K562 (cell line): ENCODE measurements at regions not wholly inside any gene's neighbourhood (a gene's known extent, or its start where the extent isn't known, plus 50 kb on each side); places are given as distances from the start of the nearest gene placed in this dataset.

Source experiments
- ATAC-seq: fragments of 200-7000 bp; cut with Tn5 transposase; 3 replicates; pipeline ENCODE4 v1.9.1; 2020; ENCODE audit warnings: moderate library complexity
- BruUV-seq: library from RNA; stranded (reverse); fragments of 400-500 nt; replicated peaks from 2 replicates; lab custom pipeline; 2021; lab: Mats Ljungman, UMichigan
- CTCF ChIA-PET: fragments of 300-600 bp; formaldehyde crosslinking; extraction: SDS; loops from one replicate; lab custom pipeline; 2021; ENCODE audit warnings: low intra/inter-chr PET ratio; lab: Yijun Ruan, JAX
- POLR2A ChIA-PET: fragments of 300-600, 350-650 bp; sonication (Branson Sonifier 250); formaldehyde crosslinking; extraction: SDS; loops from one replicate; lab custom pipeline; 2021; ENCODE audit warnings: antibody characterized with exemption, inconsistent platforms; lab: Yijun Ruan, JAX
- DNase-seq, 4 experiments: peaks; one replicate each; pipeline versions ENCODE4 v3.0.0 to v3.0.0-alpha.2; 2011 to 2018; ENCODE audit warnings: low spot score in 3 of 4, mixed read lengths in 3 of 4; ENCODE audit errors: extremely low read depth in 1 of 4
- FAIRE-seq: peaks from 2 replicates; lab custom pipeline; 2011; peaks lifted over from hg19 to GRCh38; lab: Jason Lieb, UNC
- H2AFZ ChIP-seq: 2 replicates; pipeline ENCODE4 v1.6.0; 2011; ENCODE audit warnings: low read depth, low read length, control low read depth, inconsistent platforms
- H3K27ac ChIP-seq: fragments of 200-600 bp; 3 replicates; pipeline ENCODE4 v1.8.0; 2011; ENCODE audit warnings: low read depth, mild to moderate bottlenecking, control low read depth, inconsistent platforms, low read length, moderate library complexity, mixed read lengths; ENCODE audit errors: extremely low read depth
- H3K27me3 ChIP-seq, 2 experiments: fragments of 300-600 bp in 1 of 2; 2 replicates in 1 of 2; 3 replicates in 1 of 2; pipeline versions ENCODE4 v1.6.0 to v1.8.0; 2011; ENCODE audit warnings: inconsistent platforms in 2 of 2, low read length in 2 of 2, mild to moderate bottlenecking in 1 of 2, mixed read lengths in 1 of 2, moderate library complexity in 1 of 2; ENCODE audit not compliant: control insufficient read depth in 2 of 2, insufficient read depth in 2 of 2
- H3K36me3 ChIP-seq: fragments of 300-600 bp; 3 replicates; pipeline ENCODE4 v1.8.0; 2011; ENCODE audit warnings: mild to moderate bottlenecking, low read length, inconsistent platforms; ENCODE audit not compliant: control insufficient read depth, insufficient read depth
- H3K4me1 ChIP-seq, 2 experiments: fragments of 200-600 bp in 1 of 2; replicated peaks in 1 of 2; 2 replicates in 1 of 2; 3 replicates in 1 of 2; pipeline versions ENCODE4 v1.5.1 to v1.8.0; 2011; ENCODE audit warnings: inconsistent platforms in 2 of 2, low read length in 2 of 2, mild to moderate bottlenecking in 1 of 2, mixed read lengths in 1 of 2, moderate library complexity in 1 of 2; ENCODE audit not compliant: control insufficient read depth in 2 of 2, insufficient read depth in 2 of 2
- H3K4me2 ChIP-seq: 2 replicates; pipeline ENCODE4 v1.6.1; 2011; ENCODE audit warnings: low read length, control low read depth, inconsistent platforms, mixed read lengths; ENCODE audit not compliant: insufficient read depth
- H3K4me3 ChIP-seq: fragments of 200-600 bp; sonication (generic), shearing (Covaris generic); 2 replicates; pipeline ENCODE4 v1.5.1; 2016; ENCODE audit warnings: control low read depth, inconsistent platforms
- H3K79me2 ChIP-seq: fragments of 200-600 bp; 3 replicates; pipeline ENCODE4 v1.8.0; 2011; ENCODE audit warnings: low read length, inconsistent platforms; ENCODE audit not compliant: control insufficient read depth, insufficient read depth
- H3K9ac ChIP-seq, 2 experiments: 2 replicates each; pipeline versions ENCODE4 v1.6.0 to v1.6.1; 2011; ENCODE audit warnings: low read depth in 2 of 2, low read length in 2 of 2, control low read depth in 1 of 2, inconsistent platforms in 1 of 2, mild to moderate bottlenecking in 1 of 2, mixed read lengths in 1 of 2; ENCODE audit not compliant: insufficient read depth in 1 of 2
- H3K9me1 ChIP-seq: one replicate; pipeline ENCODE4 v1.6.0; 2011; ENCODE audit warnings: inconsistent platforms, mild to moderate bottlenecking, low read length, moderate library complexity; ENCODE audit not compliant: control insufficient read depth, insufficient read depth
- H3K9me3 ChIP-seq: replicated peaks from 2 replicates; pipeline ENCODE4 v1.5.1; 2011; ENCODE audit warnings: low read depth, low read length, inconsistent platforms; ENCODE audit not compliant: control insufficient read depth, insufficient read depth
- H4K20me1 ChIP-seq: replicated peaks from 2 replicates; pipeline ENCODE4 v1.6.1; 2011; ENCODE audit warnings: low read length, inconsistent platforms, mixed read lengths; ENCODE audit not compliant: control insufficient read depth, insufficient read depth
- ELF4 ChIP-seq: fragments of 450-650 bp; formaldehyde crosslinking; IDR thresholded peaks from 2 replicates; pipeline ENCODE4 v1.4.0; 2022; ENCODE audit warnings: missing genetic modification characterization
- HLTF ChIP-seq: fragments of 450-650 bp; IDR thresholded peaks from 2 replicates; pipeline ENCODE4 v1.6.1; 2016
- MXI1 ChIP-seq: IDR thresholded peaks from 2 replicates; pipeline ENCODE4 v1.6.1; 2011; ENCODE audit warnings: low read depth, mild to moderate bottlenecking, improper control_type of control experiment, low read length
- PHTF2 ChIP-seq: fragments of 250-450 bp; sonication (Bioruptor Pico); IDR thresholded peaks from 2 replicates; pipeline ENCODE4 v1.5.0; 2021; ENCODE audit warnings: mild to moderate bottlenecking
- SUPT5H ChIP-seq: fragments of 450-650 bp; IDR thresholded peaks from 2 replicates; pipeline ENCODE4 v1.6.1; 2016
- TRIM24 ChIP-seq, 2 experiments: fragments of 450-650 bp; IDR thresholded peaks; 2 replicates each; pipeline ENCODE4 v1.6.1; 2016
- ZNF146 ChIP-seq: IDR thresholded peaks from one replicate; pipeline ENCODE4 v1.6.1; 2018; ENCODE audit warnings: missing compliant biosample characterization; ENCODE audit not compliant: unreplicated experiment
- WGBS: fragments of 100-300 bp; shearing (Covaris generic); methylation state at CpG from one replicate; pipeline ENCODE4 v1.1.6; 2016; ENCODE audit warnings: low coverage, mixed read lengths; ENCODE audit not compliant: insufficient coverage; ENCODE audit errors: missing lambda C conversion rate; 5-methylcytosine and 5-hydroxymethylcytosine counted together
- in situ Hi-C: fragments of 300-500 bp; cut with MboI; formaldehyde crosslinking; loops from 4 replicates; pipeline ENCODE4 v1.15.0; 2018; ENCODE audit warnings: inconsistent platforms, mixed read lengths
- intact Hi-C: fragments of 100-400 bp; cut with micrococcal nuclease; formaldehyde crosslinking; loops from 2 replicates; pipeline ENCODE4 v1.14.2; 2022
- TF ChIP-seq, protein P1 (sequence below): sonication (generic); formaldehyde crosslinking; IDR thresholded peaks from 2 replicates; pipeline ENCODE4 v1.8.0; 2022; ENCODE audit warnings: mild to moderate bottlenecking, missing genetic modification reagents

DNA sequence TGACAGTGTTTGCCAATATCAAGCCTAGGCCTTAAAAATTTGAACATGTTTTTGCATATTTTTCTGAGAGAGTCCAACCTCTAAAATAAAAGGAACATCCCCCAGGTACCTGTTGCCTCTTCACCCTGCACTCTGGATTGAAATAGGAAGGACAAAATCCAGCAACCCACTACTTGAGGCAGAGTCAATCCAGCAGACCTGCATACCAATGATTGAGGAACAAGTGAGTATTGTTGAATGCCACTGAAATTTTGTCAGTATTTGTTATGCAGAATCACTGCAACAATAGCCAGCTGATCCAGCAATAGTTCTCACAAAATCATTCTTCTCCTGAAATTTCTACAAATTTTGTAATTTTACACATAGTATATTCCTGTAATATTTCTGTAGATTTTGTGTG lies 460.6 kb upstream of the FOXG1 start:
- no peaks in the 10 kb centered on the region for H3K9me3 ChIP-seq
- no peak for TF ChIP-seq ELF4
- no peak for TF ChIP-seq HLTF
- no peak for TF ChIP-seq ZNF146 (CRISPR knock-in tag)
- TF ChIP-seq SUPT5H, result no peak
- in situ Hi-C loops, result no loop called here
- intact Hi-C loops, result no loop called here
- no peaks in the 10 kb centered on the region for H3K4me1 ChIP-seq
- ChIA-PET CTCF (no interaction called here), POLR2A (no interaction called here)
- H3K9me1 ChIP-seq, result no peaks in the 10 kb centered on the region
- no peak overlapping the region for H3K9ac ChIP-seq
- no peaks in the 10 kb centered on the region for H3K27me3 ChIP-seq
- no peaks in the 10 kb centered on the region for H4K20me1 ChIP-seq
- H3K36me3 ChIP-seq, result no peaks in the 10 kb centered on the region
- no peak overlapping the region for H3K4me2 ChIP-seq
- no peak overlapping the region for H3K4me3 ChIP-seq
- no peak overlapping the region for H2AFZ ChIP-seq
- no peaks in the 10 kb centered on the region for H3K79me2 ChIP-seq
- ATAC-seq, result no peak
- no peak overlapping the region for H3K27ac ChIP-seq
- no peak for DNase-seq
- no peak for FAIRE-seq
- BruUV-seq, result no TSS peak

GRCh38 chr14:28307506-28307905 lies 459.1 kb upstream of the FOXG1 start:
- H3K4me2 ChIP-seq, result no peak overlapping the region
- no peak overlapping the region for H3K4me3 ChIP-seq
- ChIA-PET CTCF (no interaction called here), POLR2A (no interaction called here)
- in situ Hi-C loops (no loop called here), intact Hi-C loops (no loop called here)
- no peaks in the 10 kb centered on the region for H3K9me1 ChIP-seq
- no peaks in the 10 kb centered on the region for H4K20me1 ChIP-seq
- no peaks in the 10 kb centered on the region for H3K27me3 ChIP-seq
- no peaks in the 10 kb centered on the region for H3K36me3 ChIP-seq
- no peak overlapping the region for H2AFZ ChIP-seq
- H3K9me3 ChIP-seq, result no peaks in the 10 kb centered on the region
- DNase-seq (no peak), ATAC-seq (no peak), FAIRE-seq (no peak)
- H3K27ac ChIP-seq, result no peak overlapping the region
- no peak overlapping the region for H3K9ac ChIP-seq
- no peaks in the 10 kb centered on the region for H3K4me1 ChIP-seq
- WGBS, result 0% methylated on average over 1 of the region's 1 CpG
- no peaks in the 10 kb centered on the region for H3K79me2 ChIP-seq
- no TSS peak for BruUV-seq
- TF ChIP-seq TRIM24 (IDR thresholded peaks at IDR 0.05) (no peak), PHTF2 (no peak), MXI1 (no peak)
- TF ChIP-seq, protein P1, sequence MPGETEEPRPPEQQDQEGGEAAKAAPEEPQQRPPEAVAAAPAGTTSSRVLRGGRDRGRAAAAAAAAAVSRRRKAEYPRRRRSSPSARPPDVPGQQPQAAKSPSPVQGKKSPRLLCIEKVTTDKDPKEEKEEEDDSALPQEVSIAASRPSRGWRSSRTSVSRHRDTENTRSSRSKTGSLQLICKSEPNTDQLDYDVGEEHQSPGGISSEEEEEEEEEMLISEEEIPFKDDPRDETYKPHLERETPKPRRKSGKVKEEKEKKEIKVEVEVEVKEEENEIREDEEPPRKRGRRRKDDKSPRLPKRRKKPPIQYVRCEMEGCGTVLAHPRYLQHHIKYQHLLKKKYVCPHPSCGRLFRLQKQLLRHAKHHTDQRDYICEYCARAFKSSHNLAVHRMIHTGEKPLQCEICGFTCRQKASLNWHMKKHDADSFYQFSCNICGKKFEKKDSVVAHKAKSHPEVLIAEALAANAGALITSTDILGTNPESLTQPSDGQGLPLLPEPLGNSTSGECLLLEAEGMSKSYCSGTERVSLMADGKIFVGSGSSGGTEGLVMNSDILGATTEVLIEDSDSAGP (CRISPR knock-in tag), result no peak
